Activated T-cell treated with anti-CD3 and anti-CD28 coated beads for 4 hours (primary cell): ENCODE measurements at regions not wholly inside any gene's neighbourhood (a gene's known extent, or its start where the extent isn't known, plus 50 kb on each side); places are given as distances from the start of the nearest gene placed in this dataset.
"Not testable (repeated sequence)": the region's sequence is repeated elsewhere in the genome, so short reads cannot be mapped to it uniquely, and the experiment has no call there.

Source experiments
- DNase-seq: peaks from one replicate; pipeline ENCODE4 v3.0.0-alpha.2; 2020

DNA sequence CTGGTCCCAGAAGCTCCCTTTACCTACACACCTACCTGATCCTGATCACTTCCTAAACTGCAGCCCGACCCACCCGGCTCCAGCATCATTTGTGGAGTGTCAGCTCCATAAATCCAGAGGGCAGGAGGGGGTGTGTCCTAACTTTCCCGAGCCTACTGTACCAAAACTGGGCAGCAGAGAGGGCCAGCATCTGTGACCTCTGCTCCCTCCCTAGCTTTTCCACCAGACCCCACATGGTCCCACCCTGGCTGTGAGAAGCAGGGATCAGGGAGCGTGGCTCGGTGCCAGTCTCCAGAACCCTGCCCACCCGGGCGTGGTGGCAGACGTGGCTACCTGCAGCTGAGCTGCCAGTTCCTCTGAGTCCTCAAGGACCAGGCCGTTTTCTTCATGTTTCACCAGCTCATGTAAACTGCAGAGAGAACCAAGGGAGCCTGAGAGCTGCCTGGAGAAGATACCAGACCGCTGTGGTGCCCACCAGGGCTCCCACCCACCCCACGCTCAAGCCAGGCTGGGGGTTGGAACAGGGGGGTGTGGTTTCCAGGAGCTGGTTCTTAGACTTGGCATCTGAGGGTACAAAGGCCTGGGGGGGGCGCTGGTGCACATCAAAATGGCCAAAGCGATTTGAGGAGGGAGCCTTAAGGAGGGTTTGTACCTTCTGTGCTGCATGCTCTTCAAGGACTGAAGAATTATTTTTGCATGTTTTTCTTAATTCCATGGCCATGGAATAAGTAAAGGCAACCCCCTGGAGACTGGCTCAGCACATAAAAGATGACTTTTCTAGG is 76.7 kb upstream of the DRD5 start:
- DNase-seq, result no peak

- not testable (repeated sequence) for DNase-seq
Observed at GRCh38 chr4:9707281-9707680, 74.2 kb upstream of the DRD5 start.

GRCh38 chr4:9707936-9708335 is 73.5 kb upstream of the DRD5 start:
- DNase-seq, result not testable (repeated sequence)

DNA sequence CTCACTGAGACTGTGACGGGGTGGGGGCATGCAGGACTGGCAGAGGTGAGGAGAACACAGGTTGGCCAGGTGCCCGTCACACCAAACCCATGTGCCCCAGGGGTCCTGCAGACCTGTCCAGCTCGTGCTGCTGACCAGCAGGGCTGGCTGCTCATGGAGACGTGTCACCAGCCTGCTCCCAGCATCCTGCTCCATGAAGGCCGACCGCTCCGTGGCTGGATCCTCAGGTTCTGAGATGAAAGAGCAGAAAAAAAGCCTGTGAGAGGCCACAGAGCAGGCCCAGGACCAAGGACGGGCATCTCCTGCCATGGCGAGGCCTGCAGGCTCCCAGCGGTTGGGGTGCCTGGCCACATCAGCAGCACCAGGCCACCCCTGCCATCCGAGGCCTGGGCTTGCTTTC is 71.7 kb upstream of the DRD5 start:
- no peak for DNase-seq

GRCh38 chr4:9715271-9715670 is 66.2 kb upstream of the DRD5 start:
- DNase-seq, result not testable (repeated sequence)

DNA sequence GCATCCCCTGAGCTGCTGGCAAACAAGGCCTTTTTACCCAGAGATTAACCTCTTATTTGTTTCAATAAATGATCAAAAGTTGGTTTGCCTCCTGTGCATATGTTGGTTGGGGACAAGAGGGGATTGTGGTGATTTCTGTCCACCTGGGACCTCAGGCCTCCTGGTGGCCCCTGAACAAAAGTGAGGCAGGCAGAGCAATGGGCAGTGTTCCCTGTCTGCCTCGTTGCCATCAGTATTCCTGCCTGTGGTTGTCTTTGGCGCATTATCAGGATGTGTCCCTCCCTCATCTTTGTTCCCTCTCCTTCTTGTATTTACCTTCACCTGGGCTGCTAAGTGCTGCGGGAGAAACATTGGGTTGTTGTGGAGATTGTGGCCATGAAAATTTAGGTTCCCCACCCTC is 65.3 kb upstream of the DRD5 start:
- DNase-seq, result no peak

GRCh38 chr4:9718246-9718939 is 63.0 kb upstream of the DRD5 start:
- DNase-seq, result not testable (repeated sequence)

DNA sequence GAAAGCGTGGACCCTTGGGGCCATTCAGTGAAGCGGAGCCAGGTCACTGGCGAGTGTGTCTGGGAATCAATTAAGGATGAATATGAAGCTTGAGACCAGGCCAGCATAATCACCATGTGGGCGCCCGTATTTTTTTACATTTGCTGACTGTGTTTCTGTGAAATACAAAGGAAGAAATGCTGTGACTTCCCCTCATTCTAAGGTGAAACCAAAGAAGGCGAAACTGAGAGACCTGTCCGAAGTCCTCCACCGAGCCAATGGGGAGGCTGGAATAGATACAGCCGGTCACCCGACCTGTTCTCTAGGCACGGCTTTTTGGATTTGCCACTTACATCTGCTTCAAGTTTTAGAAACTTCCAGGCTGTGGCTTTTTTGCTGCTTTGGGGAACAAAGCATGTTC is 59.3 kb upstream of the DRD5 start:
- not testable (repeated sequence) for DNase-seq
